CD4-positive, CD25-positive, alpha-beta regulatory T cell (primary cell): ENCODE measurements at regions not wholly inside any gene's neighbourhood (a gene's known extent, or its start where the extent isn't known, plus 50 kb on each side); places are given as distances from the start of the nearest gene placed in this dataset.

Experiments
- ATAC-seq, 2 donors: fragments of 150-1000 bp; cut with Tn5 transposase; one replicate each; pipeline ENCODE4 v1.10.0; 2021; ENCODE audit warnings: low read depth in 2 of 2, moderate number of reproducible peaks in 2 of 2, moderate library complexity in 1 of 2
- DNase-seq, 3 donors: peaks; one replicate each; pipeline versions ENCODE4 v3.0.0 to v3.0.0-alpha.2; 2012 to 2022; ENCODE audit warnings: mixed read lengths in 1 of 3
- H3K27ac ChIP-seq: one replicate; pipeline ENCODE4 v1.7.0; 2013; ENCODE audit warnings: mild to moderate bottlenecking, low read length; ENCODE audit not compliant: insufficient read depth, poor library complexity, severe bottlenecking
- H3K27me3 ChIP-seq: one replicate; pipeline ENCODE4 v1.7.0; 2013; ENCODE audit warnings: low read length; ENCODE audit not compliant: control insufficient read depth, insufficient read depth
- H3K36me3 ChIP-seq: one replicate; pipeline ENCODE4 v1.7.0; 2013; ENCODE audit warnings: mild to moderate bottlenecking, low read length, moderate library complexity; ENCODE audit not compliant: control insufficient read depth, insufficient read depth
- H3K4me1 ChIP-seq: 2 replicates; pipeline ENCODE4 v1.7.0; 2013; ENCODE audit warnings: mild to moderate bottlenecking, low read length; ENCODE audit not compliant: insufficient read depth, control insufficient read depth, poor library complexity, severe bottlenecking
- H3K4me3 ChIP-seq: one replicate; pipeline ENCODE4 v1.7.0; 2013; ENCODE audit warnings: low read depth, mild to moderate bottlenecking, low read length, moderate library complexity
- H3K9me3 ChIP-seq, 2 experiments: 1 replicate in 1 of 2; 2 replicates in 1 of 2; pipeline ENCODE4 v1.7.0; 2013; ENCODE audit warnings: low read length in 2 of 2, mild to moderate bottlenecking in 1 of 2, moderate library complexity in 1 of 2; ENCODE audit not compliant: control insufficient read depth in 2 of 2
- H3K27ac Mint-ChIP-seq, 3 donors: one replicate each; pipeline ENCODE4 v1.8.0; 2020 to 2022; ENCODE audit warnings: mild to moderate bottlenecking in 3 of 3, mixed read lengths in 3 of 3, moderate library complexity in 2 of 3
- H3K27me3 Mint-ChIP-seq: one replicate; pipeline ENCODE4 v1.8.0; 2022; ENCODE audit warnings: mild to moderate bottlenecking, mixed read lengths
- H3K36me3 Mint-ChIP-seq: one replicate; pipeline ENCODE4 v1.8.0; 2020; ENCODE audit warnings: mixed read lengths
- H3K4me1 Mint-ChIP-seq, 4 donors: one replicate each; pipeline ENCODE4 v1.8.0; 2020 to 2022; ENCODE audit warnings: mixed read lengths in 4 of 4, mild to moderate bottlenecking in 1 of 4
- H3K4me3 Mint-ChIP-seq, 4 donors: one replicate each; pipeline ENCODE4 v1.8.0; 2020 to 2022; ENCODE audit warnings: mild to moderate bottlenecking in 4 of 4, mixed read lengths in 4 of 4, moderate library complexity in 3 of 4
- H3K9me3 Mint-ChIP-seq, 7 donors: one replicate each; pipeline ENCODE4 v1.8.0; 2020 to 2022; ENCODE audit warnings: mixed read lengths in 7 of 7, mild to moderate bottlenecking in 3 of 7, moderate library complexity in 2 of 7

GRCh38 chr2:220946552-220946951 is 625.6 kb downstream of the EPHA4 start:
- Histone ChIP-seq H3K4me3 (no peak overlapping the region), H3K9me3 (no peaks in the 10 kb centered on the region), H3K4me1 (no peaks in the 10 kb centered on the region), H3K27me3 (no peaks in the 10 kb centered on the region), H3K36me3 (no peaks in the 10 kb centered on the region), H3K27ac (no peak overlapping the region)
- Mint-ChIP-seq H3K4me1 (no peaks in the 10 kb centered on the region), H3K9me3 (peaks cover 0 to 3% (median 0%) of the 10 kb centered on the region in 7 donors), H3K27me3 (no peaks in the 10 kb centered on the region), H3K27ac (no peak overlapping the region), H3K4me3 (no peak overlapping the region), H3K36me3 (no peaks in the 10 kb centered on the region)
- ATAC-seq (no peak), DNase-seq (no peak)

DNA sequence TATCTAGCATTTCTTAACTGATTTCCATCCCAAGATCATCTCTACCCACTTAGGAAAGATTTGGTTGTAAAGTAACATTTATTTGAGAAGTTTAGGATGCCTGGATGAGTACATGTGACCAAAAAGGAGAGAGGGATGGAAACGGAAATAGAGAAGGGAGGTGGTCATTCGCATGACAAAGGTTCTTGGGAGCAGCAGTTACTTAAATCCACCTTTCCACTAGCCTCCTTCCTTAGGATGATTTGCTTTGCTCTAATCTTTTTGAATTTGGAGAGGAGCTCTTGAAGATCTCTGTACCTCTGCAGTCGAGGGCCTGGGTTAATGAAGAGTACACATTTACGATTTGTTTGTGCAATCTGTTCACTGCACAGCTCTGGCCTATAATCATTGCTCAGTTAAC is 623.5 kb downstream of the EPHA4 start:
- H3K4me1 Mint-ChIP-seq, result no peaks in the 10 kb centered on the region
- H3K4me3 Mint-ChIP-seq, result no peak overlapping the region
- H3K27ac ChIP-seq, result no peak overlapping the region
- no peaks in the 10 kb centered on the region for H3K27me3 ChIP-seq
- no peaks in the 10 kb centered on the region for H3K9me3 ChIP-seq
- no peak for DNase-seq
- no peak overlapping the region for H3K4me3 ChIP-seq
- no peaks in the 10 kb centered on the region for H3K4me1 ChIP-seq
- no peaks in the 10 kb centered on the region for H3K27me3 Mint-ChIP-seq
- H3K36me3 Mint-ChIP-seq, result no peaks in the 10 kb centered on the region
- H3K36me3 ChIP-seq, result no peaks in the 10 kb centered on the region
- H3K9me3 Mint-ChIP-seq, result peaks cover 0 to 14% (median 2%) of the 10 kb centered on the region in 7 donors
- no peak overlapping the region for H3K27ac Mint-ChIP-seq
- ATAC-seq, result no peak

- Mint-ChIP-seq H3K27me3 (no peaks in the 10 kb centered on the region), H3K4me1 (no peaks in the 10 kb centered on the region), H3K9me3 (peaks cover 0 to 14% (median 2%) of the 10 kb centered on the region in 7 donors), H3K36me3 (no peaks in the 10 kb centered on the region), H3K27ac (no peak overlapping the region), H3K4me3 (no peak overlapping the region)
- H3K9me3 ChIP-seq, result no peaks in the 10 kb centered on the region
- no peak for DNase-seq
- H3K4me1 ChIP-seq, result no peaks in the 10 kb centered on the region
- no peak for ATAC-seq
- no peak overlapping the region for H3K4me3 ChIP-seq
- H3K27ac ChIP-seq, result no peak overlapping the region
- H3K36me3 ChIP-seq, result no peaks in the 10 kb centered on the region
- H3K27me3 ChIP-seq, result no peaks in the 10 kb centered on the region
These were observed 622.6 kb downstream of the EPHA4 start for GRCh38 chr2:220949466-220949865.

GRCh38 chr2:220955776-220956175 is 616.3 kb downstream of the EPHA4 start:
- Mint-ChIP-seq H3K4me1 (no peaks in the 10 kb centered on the region), H3K36me3 (no peaks in the 10 kb centered on the region), H3K9me3 (peaks cover 2 to 11% (median 2%) of the 10 kb centered on the region in 7 donors), H3K27me3 (no peaks in the 10 kb centered on the region), H3K4me3 (no peak overlapping the region), H3K27ac (no peak overlapping the region)
- ATAC-seq (no peak), DNase-seq (no peak)
- H3K27me3 ChIP-seq, result no peaks in the 10 kb centered on the region
- no peaks in the 10 kb centered on the region for H3K36me3 ChIP-seq
- H3K4me1 ChIP-seq, result no peaks in the 10 kb centered on the region
- H3K4me3 ChIP-seq, result no peak overlapping the region
- H3K27ac ChIP-seq, result no peak overlapping the region
- H3K9me3 ChIP-seq, result no peaks in the 10 kb centered on the region

DNA sequence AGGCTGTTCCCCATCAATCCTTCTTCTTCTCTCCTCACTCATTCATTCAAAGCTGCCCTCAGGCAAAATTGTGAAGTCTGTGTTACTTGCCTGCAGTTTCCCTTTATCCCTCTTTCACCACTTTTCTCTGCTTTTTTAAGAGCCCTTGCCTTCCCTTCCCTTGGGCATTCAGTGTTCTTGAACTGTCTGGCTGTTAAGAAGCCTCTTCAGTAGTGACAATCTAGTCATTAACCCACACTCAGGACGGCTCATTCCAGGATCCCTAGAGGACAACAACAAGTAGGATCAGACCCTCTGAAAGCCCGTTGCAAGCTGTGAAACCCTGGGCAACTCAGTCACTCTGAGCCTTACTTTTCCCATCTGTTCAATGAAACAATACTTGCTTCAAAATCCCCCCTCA is 615.7 kb downstream of the EPHA4 start:
- Histone ChIP-seq H3K4me3 (no peak overlapping the region), H3K36me3 (no peaks in the 10 kb centered on the region), H3K4me1 (no peaks in the 10 kb centered on the region), H3K27me3 (no peaks in the 10 kb centered on the region), H3K27ac (no peak overlapping the region), H3K9me3 (no peaks in the 10 kb centered on the region)
- H3K9me3 Mint-ChIP-seq, result peaks cover 2 to 11% (median 2%) of the 10 kb centered on the region in 7 donors
- ATAC-seq (no peak), DNase-seq (no peak)
- no peak overlapping the region for H3K4me3 Mint-ChIP-seq
- H3K4me1 Mint-ChIP-seq, result no peaks in the 10 kb centered on the region
- H3K27ac Mint-ChIP-seq, result no peak overlapping the region
- H3K27me3 Mint-ChIP-seq, result no peaks in the 10 kb centered on the region
- H3K36me3 Mint-ChIP-seq, result no peaks in the 10 kb centered on the region

GRCh38 chr2:220959391-220959802 is 612.7 kb downstream of the EPHA4 start:
- H3K27me3 ChIP-seq, result no peaks in the 10 kb centered on the region
- no peaks in the 10 kb centered on the region for H3K4me1 ChIP-seq
- no peaks in the 10 kb centered on the region for H3K27me3 Mint-ChIP-seq
- H3K27ac Mint-ChIP-seq, result no peak overlapping the region
- DNase-seq (no peak), ATAC-seq (no peak)
- H3K4me3 Mint-ChIP-seq, result no peak overlapping the region
- no peaks in the 10 kb centered on the region for H3K4me1 Mint-ChIP-seq
- H3K4me3 ChIP-seq, result no peak overlapping the region
- no peaks in the 10 kb centered on the region for H3K36me3 ChIP-seq
- no peaks in the 10 kb centered on the region for H3K36me3 Mint-ChIP-seq
- no peak overlapping the region for H3K27ac ChIP-seq
- peaks cover 0 to 3% (median 0%) of the 10 kb centered on the region in 7 donors for H3K9me3 Mint-ChIP-seq
- H3K9me3 ChIP-seq, result no peaks in the 10 kb centered on the region

- Mint-ChIP-seq H3K36me3 (no peaks in the 10 kb centered on the region), H3K27me3 (no peaks in the 10 kb centered on the region)
These were observed 610.8 kb downstream of the EPHA4 start for GRCh38 chr2:220961143-220961860.

GRCh38 chr2:220962556-220962955 is 609.5 kb downstream of the EPHA4 start:
- H3K4me1 ChIP-seq, result no peaks in the 10 kb centered on the region
- H3K4me3 ChIP-seq, result no peak overlapping the region
- H3K9me3 ChIP-seq, result peaks cover 0 to 2% of the 10 kb centered on the region in 2 experiments
- Mint-ChIP-seq H3K9me3 (peaks cover 0 to 3% (median 0%) of the 10 kb centered on the region in 7 donors), H3K36me3 (no peaks in the 10 kb centered on the region), H3K27me3 (no peaks in the 10 kb centered on the region), H3K27ac (no peak overlapping the region), H3K4me1 (no peaks in the 10 kb centered on the region), H3K4me3 (no peak overlapping the region)
- no peak for DNase-seq
- no peak overlapping the region for H3K27ac ChIP-seq
- no peaks in the 10 kb centered on the region for H3K36me3 ChIP-seq
- H3K27me3 ChIP-seq, result no peaks in the 10 kb centered on the region
- ATAC-seq, result no peak

More at GRCh38 chr2:220961143-220961860, 610.8 kb downstream of the EPHA4 start:
- H3K27ac Mint-ChIP-seq, result no peak overlapping the region
- no peaks in the 10 kb centered on the region for H3K4me1 Mint-ChIP-seq
- peaks cover 0 to 3% (median 0%) of the 10 kb centered on the region in 7 donors for H3K9me3 Mint-ChIP-seq
- ATAC-seq (no peak), DNase-seq (no peak)
- Histone ChIP-seq H3K36me3 (no peaks in the 10 kb centered on the region), H3K27me3 (no peaks in the 10 kb centered on the region), H3K9me3 (no peaks in the 10 kb centered on the region), H3K27ac (no peak overlapping the region), H3K4me1 (no peaks in the 10 kb centered on the region), H3K4me3 (no peak overlapping the region)
- H3K4me3 Mint-ChIP-seq, result no peak overlapping the region
